OCI-LY7 (cell line): ENCODE measurements at regions not wholly inside any gene's neighbourhood (a gene's known extent, or its start where the extent isn't known, plus 50 kb on each side); places are given as distances from the start of the nearest gene placed in this dataset.

Experiments
- BruUV-seq: library from RNA; stranded (reverse); fragments of 400-500 nt; replicated peaks from 2 replicates; lab custom pipeline; 2021; lab: Mats Ljungman, UMichigan
- CTCF ChIA-PET: fragments of 300-600 bp; sonication (Branson Sonifier 250); formaldehyde crosslinking; loops from one replicate; lab custom pipeline; 2022; ENCODE audit warnings: antibody characterized with exemption; ENCODE audit not compliant: unreplicated experiment; lab: Charles Lee
- POLR2A ChIA-PET: fragments of 300-600 bp; sonication (Branson Sonifier 250); formaldehyde crosslinking; loops from one replicate; lab custom pipeline; 2022; ENCODE audit warnings: antibody characterized with exemption; lab: Charles Lee
- DNase-seq: peaks from one replicate; pipeline ENCODE4 v3.0.0-alpha.2; 2015; ENCODE audit warnings: low spot score
- H2AFZ ChIP-seq: fragments of 200-600 bp; sonication (generic), shearing (Covaris generic); 2 replicates; pipeline ENCODE4 v1.6.1; 2014; ENCODE audit warnings: mild to moderate bottlenecking, antibody characterized with exemption, low read length, moderate library complexity
- H3K27ac ChIP-seq: fragments of 200-600 bp; sonication (generic); 2 replicates; pipeline ENCODE4 v1.5.1; 2014; ENCODE audit warnings: mixed run types, low read depth, mild to moderate bottlenecking, moderate library complexity, low read length, inconsistent platforms; ENCODE audit not compliant: poor library complexity, severe bottlenecking
- H3K36me3 ChIP-seq: fragments of 200-600 bp; sonication (generic); 2 replicates; pipeline ENCODE4 v1.6.1; 2014; ENCODE audit warnings: mild to moderate bottlenecking, antibody characterized with exemption, low read length, moderate library complexity, mixed read lengths; ENCODE audit not compliant: insufficient read depth
- H3K4me1 ChIP-seq: fragments of 200-600 bp; sonication (generic); 2 replicates; pipeline ENCODE4 v1.5.1; 2014; ENCODE audit warnings: mild to moderate bottlenecking, low read length; ENCODE audit not compliant: insufficient read depth, poor library complexity, severe bottlenecking
- H3K4me2 ChIP-seq: fragments of 200-600 bp; sonication (generic); 2 replicates; pipeline ENCODE4 v1.6.1; 2014; ENCODE audit warnings: mild to moderate bottlenecking, low read length
- H3K4me3 ChIP-seq: fragments of 200-600 bp; sonication (generic); 2 replicates; pipeline ENCODE4 v1.5.1; 2014; ENCODE audit warnings: mild to moderate bottlenecking, low read depth, low read length; ENCODE audit not compliant: poor library complexity, severe bottlenecking
- H3K79me2 ChIP-seq: fragments of 200-600 bp; sonication (generic); 2 replicates; pipeline ENCODE4 v1.6.1; 2016; ENCODE audit warnings: low read depth, mild to moderate bottlenecking, low read length, moderate library complexity, mixed read lengths; ENCODE audit not compliant: insufficient read depth
- H3K9me2 ChIP-seq: fragments of 200-600 bp; sonication (generic); 2 replicates; pipeline ENCODE4 v1.6.1; 2016; ENCODE audit warnings: mild to moderate bottlenecking, low read length, mixed read lengths; ENCODE audit not compliant: insufficient read depth
- H3K9me3 ChIP-seq: fragments of 200-600 bp; sonication (generic); 2 replicates; pipeline ENCODE4 v1.6.1; 2014; ENCODE audit warnings: mild to moderate bottlenecking, mixed run types, low read length, mixed read lengths
- H4K20me1 ChIP-seq: fragments of 200-600 bp; sonication (generic); 2 replicates; pipeline ENCODE4 v1.6.1; 2014; ENCODE audit warnings: mild to moderate bottlenecking, antibody characterized with exemption, low read length, moderate library complexity, mixed read lengths; ENCODE audit not compliant: insufficient read depth
- EZH2phosphoT487 ChIP-seq: fragments of 200-600 bp; sonication (generic); IDR thresholded peaks from 2 replicates; pipeline ENCODE4 v1.6.1; 2018; ENCODE audit warnings: low read depth, borderline replicate concordance, mild to moderate bottlenecking, mixed run types, antibody characterized with exemption, low read length, moderate library complexity, mixed read lengths
- intact Hi-C: fragments of 100-400 bp; cut with micrococcal nuclease; formaldehyde crosslinking; loops from one replicate; pipeline ENCODE4 v1.10.0; 2022; ENCODE audit not compliant: unreplicated experiment
- TF ChIP-seq, protein P1 (sequence below): fragments of 200-600 bp; sonication (generic); conservative IDR thresholded peaks from 2 replicates; pipeline ENCODE4 v1.5.1; 2014; ENCODE audit warnings: mild to moderate bottlenecking, antibody characterized with exemption, low read length, moderate library complexity, mixed read lengths

- intact Hi-C loops: no loop called here
- no peaks in the 10 kb centered on the region for H3K9me3 ChIP-seq
- H3K4me1 ChIP-seq: no peaks in the 10 kb centered on the region
- H2AFZ ChIP-seq: no peak overlapping the region
- H3K79me2 ChIP-seq: no peaks in the 10 kb centered on the region
- CTCF ChIA-PET: no interaction called here
- no TSS peak for BruUV-seq
- POLR2A ChIA-PET: interaction anchor here (0.7 kb wide), 1 partner anchor 12 kb away, joined by 3 read pairs; no protein-coding TSS in a partner anchor
- no peak for DNase-seq
- H3K4me3 ChIP-seq: no peak overlapping the region
- no peaks in the 10 kb centered on the region for H3K9me2 ChIP-seq
- TF ChIP-seq, protein P1, sequence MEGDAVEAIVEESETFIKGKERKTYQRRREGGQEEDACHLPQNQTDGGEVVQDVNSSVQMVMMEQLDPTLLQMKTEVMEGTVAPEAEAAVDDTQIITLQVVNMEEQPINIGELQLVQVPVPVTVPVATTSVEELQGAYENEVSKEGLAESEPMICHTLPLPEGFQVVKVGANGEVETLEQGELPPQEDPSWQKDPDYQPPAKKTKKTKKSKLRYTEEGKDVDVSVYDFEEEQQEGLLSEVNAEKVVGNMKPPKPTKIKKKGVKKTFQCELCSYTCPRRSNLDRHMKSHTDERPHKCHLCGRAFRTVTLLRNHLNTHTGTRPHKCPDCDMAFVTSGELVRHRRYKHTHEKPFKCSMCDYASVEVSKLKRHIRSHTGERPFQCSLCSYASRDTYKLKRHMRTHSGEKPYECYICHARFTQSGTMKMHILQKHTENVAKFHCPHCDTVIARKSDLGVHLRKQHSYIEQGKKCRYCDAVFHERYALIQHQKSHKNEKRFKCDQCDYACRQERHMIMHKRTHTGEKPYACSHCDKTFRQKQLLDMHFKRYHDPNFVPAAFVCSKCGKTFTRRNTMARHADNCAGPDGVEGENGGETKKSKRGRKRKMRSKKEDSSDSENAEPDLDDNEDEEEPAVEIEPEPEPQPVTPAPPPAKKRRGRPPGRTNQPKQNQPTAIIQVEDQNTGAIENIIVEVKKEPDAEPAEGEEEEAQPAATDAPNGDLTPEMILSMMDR: no peak
- TF ChIP-seq EZH2phosphoT487: no peak
- no peak overlapping the region for H3K27ac ChIP-seq
- H3K36me3 ChIP-seq: no peaks in the 10 kb centered on the region
- no peaks in the 10 kb centered on the region for H4K20me1 ChIP-seq
- no peak overlapping the region for H3K4me2 ChIP-seq
These were observed 147.0 kb upstream of the SYT10 start for GRCh38 chr12:33586576-33586975.

DNA sequence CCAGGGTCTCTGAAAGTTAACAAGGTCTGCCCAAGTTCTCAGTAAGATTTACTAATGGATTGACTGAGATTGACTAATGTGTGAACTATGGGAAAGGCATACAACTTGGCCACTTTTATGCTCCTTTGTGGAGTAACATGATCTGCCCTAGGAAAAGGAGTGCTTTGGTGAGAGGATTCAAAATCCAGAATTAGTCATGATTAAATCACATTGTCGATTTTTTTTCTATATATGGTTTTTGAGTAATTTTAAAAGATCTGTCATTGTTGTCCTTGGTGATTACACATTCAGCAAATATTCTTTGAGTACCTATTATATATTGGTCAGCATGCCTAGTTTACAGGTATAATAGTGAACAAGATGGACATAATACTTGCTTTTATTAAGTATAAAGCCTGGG lies 147.7 kb upstream of the SYT10 start:
- Histone ChIP-seq H3K4me1 (no peaks in the 10 kb centered on the region), H3K9me2 (no peaks in the 10 kb centered on the region), H2AFZ (no peak overlapping the region), H3K27ac (no peak overlapping the region), H3K9me3 (no peaks in the 10 kb centered on the region), H4K20me1 (no peaks in the 10 kb centered on the region), H3K4me2 (no peak overlapping the region), H3K36me3 (no peaks in the 10 kb centered on the region), H3K4me3 (no peak overlapping the region), H3K79me2 (no peaks in the 10 kb centered on the region)
- DNase-seq: no peak
- POLR2A ChIA-PET: no interaction called here
- no TSS peak for BruUV-seq
- CTCF ChIA-PET: no interaction called here
- intact Hi-C loops: no loop called here
- TF ChIP-seq, protein P1: no peak
- no peak for TF ChIP-seq EZH2phosphoT487

DNA sequence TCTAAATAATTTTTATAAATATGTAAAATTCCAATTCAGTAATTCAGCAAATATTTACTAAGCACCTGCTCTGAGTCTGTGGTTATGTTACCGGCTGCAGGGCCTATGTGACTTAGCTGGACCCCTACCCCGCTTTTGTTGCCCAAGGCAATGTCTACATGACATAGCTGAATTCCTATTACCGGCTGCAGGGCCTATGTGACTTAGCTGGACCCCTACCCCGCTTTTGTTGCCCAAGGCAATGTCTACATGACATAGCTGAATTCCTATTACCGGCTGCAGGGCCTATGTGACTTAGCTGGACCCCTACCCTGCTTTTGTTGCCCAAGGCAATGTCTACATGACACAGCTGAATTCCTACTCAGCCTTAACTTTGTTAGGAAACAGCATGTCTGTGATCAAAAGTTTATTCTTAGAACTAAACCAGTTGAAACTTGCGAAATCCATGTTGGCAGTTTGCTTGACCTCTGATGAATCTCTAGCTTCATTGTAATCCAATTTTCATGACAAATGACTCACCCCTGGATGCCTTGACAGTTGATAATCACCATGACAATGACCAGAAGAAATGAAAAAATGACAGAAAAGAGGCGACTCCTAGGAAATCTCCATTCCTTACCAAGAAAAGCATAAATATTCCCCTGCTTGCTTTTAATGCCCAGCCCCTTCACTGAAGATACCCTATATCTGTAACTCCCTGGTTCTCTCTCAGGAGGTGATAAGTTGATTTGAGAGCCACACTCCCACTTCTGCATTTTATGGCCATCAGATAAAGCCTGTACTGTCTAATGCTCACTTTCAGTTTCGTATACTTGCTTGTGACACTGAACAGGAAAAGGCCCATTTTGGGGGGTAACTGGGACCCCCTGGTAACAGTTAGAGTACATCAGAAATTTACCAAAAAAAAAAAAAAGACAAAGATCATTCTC lies 148.4 kb upstream of the SYT10 start:
- no peaks in the 10 kb centered on the region for H3K36me3 ChIP-seq
- POLR2A ChIA-PET: interaction anchor here (0.7 kb wide), 2 partner anchors 14 to 824 kb away, joined by 3 read pairs; no protein-coding TSS in a partner anchor
- no peaks in the 10 kb centered on the region for H3K9me2 ChIP-seq
- no peaks in the 10 kb centered on the region for H3K79me2 ChIP-seq
- no peak overlapping the region for H3K4me2 ChIP-seq
- H3K4me1 ChIP-seq: no peaks in the 10 kb centered on the region
- intact Hi-C loops: no loop called here
- H2AFZ ChIP-seq: no peak overlapping the region
- BruUV-seq: no TSS peak
- no peak overlapping the region for H3K27ac ChIP-seq
- DNase-seq: no peak
- TF ChIP-seq, protein P1: no peak
- no peak for TF ChIP-seq EZH2phosphoT487
- H3K4me3 ChIP-seq: no peak overlapping the region
- CTCF ChIA-PET: no interaction called here
- no peaks in the 10 kb centered on the region for H4K20me1 ChIP-seq
- H3K9me3 ChIP-seq: no peaks in the 10 kb centered on the region
